ENCODE measurements at regions not wholly inside any gene's neighbourhood (a gene's known extent, or its start where the extent isn't known, plus 50 kb on each side); places are given as distances from the start of the nearest gene placed in this dataset.
"Not testable (repeated sequence)": the region's sequence is repeated elsewhere in the genome, so short reads cannot be mapped to it uniquely, and the experiment has no call there.

- Mint-ChIP-seq H3K4me3 (no peak overlapping the region), H3K36me3 (no peaks in the 10 kb centered on the region), H3K4me1 (no peaks in the 10 kb centered on the region), H3K9me3 (peaks cover 4 to 10% of the 10 kb centered on the region in 2 donors), H3K27me3 (no peaks in the 10 kb centered on the region), H3K27ac (no peak overlapping the region)
- ATAC-seq (replicated peaks) (no peak), DNase-seq (no peak)
Measured at GRCh38 chr9:100729336-100729895, 151.5 kb downstream of the CAVIN4 start.

GRCh38 chr9:100730086-100730485 lies 152.2 kb downstream of the CAVIN4 start:
- Mint-ChIP-seq H3K27me3 (no peaks in the 10 kb centered on the region), H3K9me3 (peaks cover 4 to 10% of the 10 kb centered on the region in 2 donors), H3K27ac (no peak overlapping the region), H3K36me3 (no peaks in the 10 kb centered on the region), H3K4me1 (no peaks in the 10 kb centered on the region), H3K4me3 (no peak overlapping the region)
- no peak for DNase-seq
- ATAC-seq (replicated peaks), result no peak

DNA sequence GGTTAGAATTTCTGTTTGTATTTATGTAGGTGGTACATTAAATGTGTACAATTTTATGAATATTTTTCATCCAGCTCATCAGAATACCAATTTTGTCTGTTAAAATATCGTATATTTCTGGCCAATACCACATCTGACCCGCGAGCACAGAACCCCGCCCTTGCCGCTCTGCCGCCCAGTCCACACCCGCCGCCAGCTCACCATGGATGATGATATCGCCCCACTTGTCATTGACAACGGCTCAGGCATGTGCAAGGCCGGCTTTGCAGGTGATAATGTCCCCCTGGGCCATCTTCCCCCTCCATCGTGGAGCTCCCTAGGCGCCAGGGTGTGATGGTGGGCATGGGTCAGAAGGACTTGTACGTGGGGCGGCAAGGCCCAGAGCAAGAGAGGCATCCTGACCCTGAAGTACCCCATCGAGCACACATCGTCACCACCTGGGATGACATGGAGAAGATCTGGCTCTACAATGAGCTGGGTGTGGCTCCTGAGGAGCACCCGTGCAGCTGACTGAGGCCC lies 153.2 kb downstream of the CAVIN4 start:
- ATAC-seq (replicated peaks) (no peak), DNase-seq (no peak)
- no peak overlapping the region for H3K4me3 Mint-ChIP-seq
- no peak overlapping the region for H3K27ac Mint-ChIP-seq
- H3K27me3 Mint-ChIP-seq, result no peaks in the 10 kb centered on the region
- peaks cover 4 to 10% of the 10 kb centered on the region in 2 donors for H3K9me3 Mint-ChIP-seq
- no peaks in the 10 kb centered on the region for H3K4me1 Mint-ChIP-seq
- no peaks in the 10 kb centered on the region for H3K36me3 Mint-ChIP-seq

- Mint-ChIP-seq H3K4me3 (no peak overlapping the region), H3K27me3 (no peaks in the 10 kb centered on the region), H3K27ac (no peak overlapping the region), H3K9me3 (peaks cover 6 to 10% of the 10 kb centered on the region in 2 donors), H3K4me1 (no peaks in the 10 kb centered on the region), H3K36me3 (no peaks in the 10 kb centered on the region)
- DNase-seq, result no peak
- ATAC-seq (replicated peaks), result no peak
Measured at GRCh38 chr9:100731557-100731956, 153.7 kb downstream of the CAVIN4 start.

DNA sequence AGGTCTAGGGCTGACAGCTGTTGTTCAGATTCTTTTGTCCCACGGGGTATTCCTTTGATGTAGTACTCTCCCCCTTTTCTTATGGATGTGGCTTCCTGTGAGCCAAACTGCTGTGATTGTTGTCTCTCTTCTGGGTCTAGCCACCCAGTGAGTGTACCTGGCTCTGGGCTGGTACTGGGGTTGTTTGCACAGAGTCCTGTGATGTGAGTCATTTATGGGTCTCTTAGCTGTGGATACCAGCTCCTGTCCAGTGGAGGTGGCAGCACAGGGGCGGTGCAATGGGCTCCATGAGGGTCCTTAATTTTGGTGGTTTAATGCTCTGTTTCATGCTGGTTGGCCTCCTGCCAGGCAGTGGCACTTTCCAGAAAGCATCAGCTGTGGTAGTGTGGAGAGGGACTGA lies 161.3 kb downstream of the CAVIN4 start:
- Mint-ChIP-seq H3K4me3 (no peak overlapping the region), H3K4me1 (no peaks in the 10 kb centered on the region), H3K27me3 (no peaks in the 10 kb centered on the region), H3K9me3 (peaks cover 21 to 22% of the 10 kb centered on the region in 2 donors), H3K27ac (no peak overlapping the region), H3K36me3 (no peaks in the 10 kb centered on the region)
- ATAC-seq (replicated peaks) (no peak), DNase-seq (no peak)

DNA sequence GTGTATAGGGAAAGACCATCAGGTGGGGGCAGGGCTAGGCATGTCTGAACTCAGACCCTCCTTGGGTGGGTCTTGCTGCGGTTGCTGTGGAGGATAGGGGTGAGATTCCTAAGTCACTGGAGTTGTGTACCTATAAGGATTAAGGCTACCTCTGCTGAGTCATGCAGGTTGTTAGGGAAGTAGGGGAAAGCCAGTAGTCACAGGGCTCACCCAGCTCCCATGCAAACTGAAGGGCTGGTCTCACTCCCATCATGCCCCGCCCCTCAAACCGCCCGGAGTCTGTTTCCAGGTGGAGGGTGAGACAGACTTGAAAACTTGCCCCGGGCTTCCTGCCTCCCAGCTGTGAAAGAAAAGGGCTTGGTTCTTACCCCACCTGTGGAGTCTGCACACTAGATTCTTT lies 161.8 kb downstream of the CAVIN4 start:
- ATAC-seq (replicated peaks), result no peak
- H3K4me1 Mint-ChIP-seq, result no peaks in the 10 kb centered on the region
- H3K9me3 Mint-ChIP-seq, result peaks cover 21 to 23% of the 10 kb centered on the region in 2 donors
- H3K27me3 Mint-ChIP-seq, result no peaks in the 10 kb centered on the region
- no peak overlapping the region for H3K27ac Mint-ChIP-seq
- H3K36me3 Mint-ChIP-seq, result no peaks in the 10 kb centered on the region
- DNase-seq, result no peak
- no peak overlapping the region for H3K4me3 Mint-ChIP-seq

DNA sequence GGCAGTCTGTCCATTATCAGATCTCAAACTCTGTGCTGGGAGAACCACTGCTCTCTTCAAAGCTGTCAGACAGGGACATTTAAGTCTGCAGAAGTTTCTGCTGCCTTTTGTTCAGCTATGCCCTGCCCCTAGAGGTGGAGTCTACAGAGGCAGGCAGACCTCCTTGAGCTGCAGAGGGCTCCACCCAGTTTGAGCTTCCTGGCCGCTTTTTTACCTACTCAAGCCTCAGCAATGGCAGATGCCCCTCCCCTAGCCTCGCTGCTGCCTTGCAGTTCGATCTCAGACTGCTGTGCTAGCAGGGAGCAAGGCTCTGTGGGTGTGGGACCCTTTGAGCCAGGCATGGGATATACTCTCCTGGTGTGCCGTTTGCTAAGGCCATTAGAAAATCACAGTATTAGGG lies 171.1 kb downstream of the CAVIN4 start:
- not testable (repeated sequence) for ATAC-seq (replicated peaks); H3K4me3 Mint-ChIP-seq; DNase-seq; H3K4me1 Mint-ChIP-seq; H3K27me3 Mint-ChIP-seq; H3K27ac Mint-ChIP-seq; H3K36me3 Mint-ChIP-seq
- peaks cover 7 to 18% of the 10 kb centered on the region in 2 donors for H3K9me3 Mint-ChIP-seq

GRCh38 chr9:100756217-100756616 lies 178.3 kb downstream of the CAVIN4 start:
- Mint-ChIP-seq H3K4me3 (no peak overlapping the region), H3K36me3 (peaks cover 0 to 4% of the 10 kb centered on the region in 2 donors), H3K27ac (no peak overlapping the region), H3K9me3 (peaks cover 3 to 6% of the 10 kb centered on the region in 2 donors), H3K27me3 (peaks cover 0 to 3% of the 10 kb centered on the region in 2 donors), H3K4me1 (no peaks in the 10 kb centered on the region)
- ATAC-seq (replicated peaks) (no peak), DNase-seq (no peak)

DNA sequence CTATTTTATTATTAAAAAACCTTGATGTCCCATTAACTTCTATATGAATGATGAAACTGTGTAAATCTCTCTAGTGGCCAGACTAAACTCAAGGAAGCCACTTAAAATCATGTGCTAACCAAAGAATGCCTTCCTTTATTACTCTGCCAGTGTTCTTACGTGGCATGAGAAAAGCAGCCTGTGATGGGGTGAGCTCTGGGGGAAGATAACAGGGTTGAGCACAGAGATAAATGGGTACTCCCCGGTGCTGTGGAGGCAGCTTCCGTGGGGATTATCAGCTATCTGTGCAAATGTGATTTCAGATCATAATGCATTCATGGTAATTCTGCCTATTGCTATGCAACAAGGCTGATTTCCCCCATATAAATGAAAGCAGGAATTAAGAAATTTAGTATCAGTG lies 181.3 kb downstream of the CAVIN4 start:
- DNase-seq (no peak), ATAC-seq (replicated peaks) (no peak)
- Mint-ChIP-seq H3K36me3 (peaks cover 0 to under 1% of the 10 kb centered on the region in 2 donors), H3K4me1 (no peaks in the 10 kb centered on the region), H3K27me3 (no peaks in the 10 kb centered on the region), H3K9me3 (peaks cover 2 to 9% of the 10 kb centered on the region in 2 donors), H3K4me3 (no peak overlapping the region), H3K27ac (no peak overlapping the region)

- H3K4me3 Mint-ChIP-seq, result no peak overlapping the region
- H3K27me3 Mint-ChIP-seq, result no peaks in the 10 kb centered on the region
- H3K9me3 Mint-ChIP-seq, result peaks cover 2 to 8% of the 10 kb centered on the region in 2 donors
- ATAC-seq (replicated peaks), result no peak
- no peak overlapping the region for H3K27ac Mint-ChIP-seq
- no peaks in the 10 kb centered on the region for H3K36me3 Mint-ChIP-seq
- no peaks in the 10 kb centered on the region for H3K4me1 Mint-ChIP-seq
- no peak for DNase-seq
Measured at GRCh38 chr9:100761276-100761802, 183.5 kb downstream of the CAVIN4 start.

GRCh38 chr9:100774326-100774725 lies 196.4 kb downstream of the CAVIN4 start:
- Mint-ChIP-seq H3K36me3 (no peaks in the 10 kb centered on the region), H3K4me1 (no peaks in the 10 kb centered on the region), H3K27me3 (peaks cover 4 to 6% of the 10 kb centered on the region in 2 donors), H3K9me3 (no peaks in the 10 kb centered on the region), H3K27ac (no peak overlapping the region), H3K4me3 (no peak overlapping the region)
- ATAC-seq (replicated peaks) (no peak), DNase-seq (no peak)

- Mint-ChIP-seq H3K9me3 (no peaks in the 10 kb centered on the region), H3K36me3 (no peaks in the 10 kb centered on the region)
Measured at GRCh38 chr9:100774962-100775361, 197.1 kb downstream of the CAVIN4 start.

GRCh38 chr9:100775912-100776311 lies 198.0 kb downstream of the CAVIN4 start:
- no peak for DNase-seq
- no peak for ATAC-seq (replicated peaks)
- Mint-ChIP-seq H3K27me3 (peaks cover 4 to 6% of the 10 kb centered on the region in 2 donors), H3K9me3 (no peaks in the 10 kb centered on the region), H3K27ac (no peak overlapping the region), H3K4me3 (no peak overlapping the region), H3K36me3 (no peaks in the 10 kb centered on the region), H3K4me1 (no peaks in the 10 kb centered on the region)

More at GRCh38 chr9:100774962-100775361, 197.1 kb downstream of the CAVIN4 start:
- ATAC-seq (replicated peaks), result no peak
- H3K27me3 Mint-ChIP-seq, result peaks cover 4 to 6% of the 10 kb centered on the region in 2 donors
- no peak for DNase-seq
- no peak overlapping the region for H3K4me3 Mint-ChIP-seq
- no peaks in the 10 kb centered on the region for H3K4me1 Mint-ChIP-seq
- H3K27ac Mint-ChIP-seq, result no peak overlapping the region

- no peak for ATAC-seq (replicated peaks)
- H3K4me1 Mint-ChIP-seq, result no peaks in the 10 kb centered on the region
- peaks cover 4 to 7% of the 10 kb centered on the region in 2 donors for H3K9me3 Mint-ChIP-seq
- DNase-seq, result no peak
- H3K27me3 Mint-ChIP-seq, result no peaks in the 10 kb centered on the region
- no peak overlapping the region for H3K4me3 Mint-ChIP-seq
- H3K36me3 Mint-ChIP-seq, result no peaks in the 10 kb centered on the region
- H3K27ac Mint-ChIP-seq, result no peak overlapping the region
Measured at GRCh38 chr9:100784755-100785154, 206.9 kb downstream of the CAVIN4 start.

- peaks cover 4 to 7% of the 10 kb centered on the region in 2 donors for H3K9me3 Mint-ChIP-seq
Measured at GRCh38 chr9:100785946-100786345, 208.1 kb downstream of the CAVIN4 start.

More at GRCh38 chr9:100785946-100786345, 208.1 kb downstream of the CAVIN4 start:
- H3K27me3 Mint-ChIP-seq, result no peaks in the 10 kb centered on the region
- H3K4me1 Mint-ChIP-seq, result no peaks in the 10 kb centered on the region
- no peak overlapping the region for H3K27ac Mint-ChIP-seq
- no peaks in the 10 kb centered on the region for H3K36me3 Mint-ChIP-seq
- DNase-seq (no peak), ATAC-seq (replicated peaks) (no peak)
- no peak overlapping the region for H3K4me3 Mint-ChIP-seq

Measured in stimulated activated naive B cell treated with anti-CD40 and anti-IgM and Interleukin-4, amounts not matched to agents 10 μg/mL and 1 μg/mL and 100 μg/mL, for 72 hours (primary cell).